Smooth muscle cell (in vitro differentiated cells): ENCODE measurements at regions not wholly inside any gene's neighbourhood (a gene's known extent, or its start where the extent isn't known, plus 50 kb on each side); places are given as distances from the start of the nearest gene placed in this dataset.

ENCODE experiments used
- DNase-seq: peaks from one replicate; lab custom pipeline; 2025; ENCODE audit not compliant: unreplicated experiment; lab: John Stamatoyannopoulos, UW
- H2AFZ ChIP-seq: fragments of 200-600 bp; sonication (generic); 2 replicates; pipeline ENCODE4 v1.6.0; 2016; ENCODE audit warnings: antibody characterized with exemption, low read depth, mild to moderate bottlenecking
- H3F3A ChIP-seq: fragments of 200-600 bp; sonication (generic); 2 replicates; pipeline ENCODE4 v1.6.0; 2017; ENCODE audit warnings: antibody characterized with exemption, low read depth
- H3K27ac ChIP-seq: fragments of 200-600 bp; sonication (generic); 2 replicates; pipeline ENCODE4 v1.5.1; 2016; ENCODE audit warnings: low read depth, mild to moderate bottlenecking
- H3K27me3 ChIP-seq: fragments of 200-600 bp; sonication (generic); 2 replicates; pipeline ENCODE4 v1.6.1; 2016; ENCODE audit warnings: low read depth, mild to moderate bottlenecking
- H3K36me3 ChIP-seq: fragments of 200-600 bp; sonication (generic); 2 replicates; pipeline ENCODE4 v1.5.1; 2016; ENCODE audit warnings: low read depth
- H3K4me1 ChIP-seq: fragments of 200-600 bp; sonication (generic); 2 replicates; pipeline ENCODE4 v1.5.1; 2016; ENCODE audit warnings: low read depth
- H3K4me2 ChIP-seq: fragments of 200-600 bp; sonication (generic); 2 replicates; pipeline ENCODE4 v1.6.0; 2016; ENCODE audit warnings: mild to moderate bottlenecking
- H3K4me3 ChIP-seq: fragments of 200-600 bp; sonication (generic); 2 replicates; pipeline ENCODE4 v1.5.1; 2016; ENCODE audit warnings: mild to moderate bottlenecking
- H3K79me2 ChIP-seq: fragments of 200-600 bp; sonication (generic); 2 replicates; pipeline ENCODE4 v1.6.0; 2016; ENCODE audit warnings: low read depth, mild to moderate bottlenecking
- H3K9ac ChIP-seq: fragments of 200-600 bp; sonication (generic); 2 replicates; pipeline ENCODE4 v1.6.0; 2016; ENCODE audit warnings: low read depth
- H3K9me3 ChIP-seq: fragments of 200-600 bp; sonication (generic); replicated peaks from 2 replicates; pipeline ENCODE4 v1.5.1; 2016; ENCODE audit warnings: low read depth
- H4K20me1 ChIP-seq: fragments of 200-600 bp; sonication (generic); 2 replicates; pipeline ENCODE4 v1.6.0; 2016; ENCODE audit warnings: low read depth
- CTCF ChIP-seq: fragments of 200-600 bp; sonication (generic); IDR thresholded peaks from 2 replicates; pipeline ENCODE4 v1.5.1; 2017; ENCODE audit warnings: borderline replicate concordance, mild to moderate bottlenecking, antibody characterized with exemption; ENCODE audit not compliant: insufficient read depth, poor library complexity, severe bottlenecking
- WGBS: methylation state at CpG from one replicate; pipeline ENCODE4 v1.1.7; 2016; ENCODE audit warnings: low lambda C conversion rate; 5-methylcytosine and 5-hydroxymethylcytosine counted together

- DNase-seq, result no peak
- no peak overlapping the region for H2AFZ ChIP-seq
- H3K4me3 ChIP-seq, result no peak overlapping the region
- no peak overlapping the region for H3K4me2 ChIP-seq
- H3K36me3 ChIP-seq, result no peaks in the 10 kb centered on the region
- 80% methylated on average over 2 of the region's 2 CpGs for WGBS
- no peaks in the 10 kb centered on the region for H3F3A ChIP-seq
- TF ChIP-seq CTCF, result no peak
- no peaks in the 10 kb centered on the region for H3K79me2 ChIP-seq
- H3K9me3 ChIP-seq, result no peaks in the 10 kb centered on the region
- no peaks in the 10 kb centered on the region for H4K20me1 ChIP-seq
- no peak overlapping the region for H3K9ac ChIP-seq
- no peak overlapping the region for H3K27ac ChIP-seq
- H3K27me3 ChIP-seq, result peaks cover 12% of the 10 kb centered on the region
- no peaks in the 10 kb centered on the region for H3K4me1 ChIP-seq
Measured at GRCh38 chr11:81585390-81585933, 1148.2 kb downstream of the FAM181B start.

- Histone ChIP-seq H3K36me3 (no peaks in the 10 kb centered on the region), H3K9me3 (no peaks in the 10 kb centered on the region), H3K9ac (no peak overlapping the region), H3K4me3 (no peak overlapping the region), H3K27ac (no peak overlapping the region), H4K20me1 (no peaks in the 10 kb centered on the region), H3K4me1 (no peaks in the 10 kb centered on the region), H2AFZ (no peak overlapping the region), H3F3A (no peaks in the 10 kb centered on the region), H3K27me3 (peaks cover 24% of the 10 kb centered on the region), H3K79me2 (no peaks in the 10 kb centered on the region), H3K4me2 (no peak overlapping the region)
- 71% methylated on average over 2 of the region's 2 CpGs for WGBS
- no peak for TF ChIP-seq CTCF
- DNase-seq, result no peak
Measured at GRCh38 chr11:81579339-81579738, 1154.3 kb downstream of the FAM181B start.

- Histone ChIP-seq H3K4me3 (no peak overlapping the region), H3K27me3 (peaks cover 24% of the 10 kb centered on the region), H4K20me1 (no peaks in the 10 kb centered on the region), H3K36me3 (no peaks in the 10 kb centered on the region), H2AFZ (no peak overlapping the region), H3K4me1 (no peaks in the 10 kb centered on the region), H3K79me2 (no peaks in the 10 kb centered on the region), H3F3A (no peaks in the 10 kb centered on the region), H3K9ac (no peak overlapping the region), H3K27ac (no peak overlapping the region), H3K4me2 (no peak overlapping the region), H3K9me3 (no peaks in the 10 kb centered on the region)
- DNase-seq, result no peak
- 70% methylated on average over 4 of the region's 4 CpGs for WGBS
- TF ChIP-seq CTCF, result no peak
Measured at GRCh38 chr11:81578571-81578970, 1155.1 kb downstream of the FAM181B start.

- Histone ChIP-seq H3K4me1 (no peaks in the 10 kb centered on the region), H3K4me3 (no peak overlapping the region), H3K27me3 (peaks cover 4% of the 10 kb centered on the region), H3K4me2 (no peak overlapping the region), H3F3A (no peaks in the 10 kb centered on the region), H3K36me3 (no peaks in the 10 kb centered on the region), H4K20me1 (no peaks in the 10 kb centered on the region), H3K79me2 (no peaks in the 10 kb centered on the region), H3K9me3 (no peaks in the 10 kb centered on the region), H3K27ac (no peak overlapping the region), H3K9ac (no peak overlapping the region), H2AFZ (no peak overlapping the region)
- no peak for TF ChIP-seq CTCF
- 76% methylated on average over 2 of the region's 2 CpGs for WGBS
- DNase-seq, result no peak
Measured at GRCh38 chr11:81574301-81574700, 1159.4 kb downstream of the FAM181B start.
